Left colon (tissue), 2 donors: ENCODE measurements at regions not wholly inside any gene's neighbourhood (a gene's known extent, or its start where the extent isn't known, plus 50 kb on each side); places are given as distances from the start of the nearest gene placed in this dataset.

Source experiments
- ATAC-seq: fragments of 200-7000 bp; cut with Tn5 transposase; one replicate; pipeline ENCODE4 v1.9.1; 2020; ENCODE audit warnings: mild to moderate bottlenecking, moderate library complexity
- DNase-seq, 2 donors: peaks; one replicate each; pipeline ENCODE4 v3.0.0-alpha.2; 2020
- intact Hi-C, 2 donors: fragments of 100-400 bp; cut with DNase I in 1 of 2; cut with micrococcal nuclease in 1 of 2; formaldehyde crosslinking; loops; one replicate each; pipeline versions ENCODE4 v1.11.2 to v1.14.0; 2022; cut with DNase I, micrococcal nuclease
- donor health status: DM: no; HTN: no; CAD: no.
- donor health status: DM: yes; HTN: yes; CAD: no.

GRCh38 chr1:38344716-38345115 is 298.1 kb upstream of the POU3F1 start:
- intact Hi-C loops: no loop called here
- DNase-seq (no peak), ATAC-seq (no peak)

- ATAC-seq (no peak), DNase-seq (no peak)
- intact Hi-C loops: no loop called here
Observed at GRCh38 chr1:38341694-38342093, 295.1 kb upstream of the POU3F1 start.

- DNase-seq: no peak
- intact Hi-C loops: no loop called here
- ATAC-seq: no peak
Observed at GRCh38 chr1:38340409-38340808, 293.8 kb upstream of the POU3F1 start.

- ATAC-seq (no peak), DNase-seq (no peak)
- intact Hi-C loops: no loop called here
Observed at GRCh38 chr1:38337711-38338110, 291.1 kb upstream of the POU3F1 start.

- intact Hi-C loops: no loop called here
- no peak for DNase-seq
- no peak for ATAC-seq
Observed at GRCh38 chr1:38336961-38337360, 290.4 kb upstream of the POU3F1 start.

- DNase-seq: no peak
- intact Hi-C loops: no loop called here
- ATAC-seq: no peak
Observed at GRCh38 chr1:38336301-38336923, 289.8 kb upstream of the POU3F1 start.

GRCh38 chr1:38334930-38335592 is 288.5 kb upstream of the POU3F1 start:
- intact Hi-C loops: no loop called here
- no peak for DNase-seq
- no peak for ATAC-seq

- ATAC-seq (no peak), DNase-seq (no peak)
- intact Hi-C loops: no loop called here
Observed at GRCh38 chr1:38332649-38333310, 286.2 kb upstream of the POU3F1 start.

- ATAC-seq: no peak
- no peak for DNase-seq
- intact Hi-C loops: no loop called here
Observed at GRCh38 chr1:38331496-38332210, 285.1 kb upstream of the POU3F1 start.

GRCh38 chr1:38330799-38331198 is 284.2 kb upstream of the POU3F1 start:
- no peak for ATAC-seq
- intact Hi-C loops: no loop called here
- DNase-seq: no peak

GRCh38 chr1:38329644-38330043 is 283.1 kb upstream of the POU3F1 start:
- intact Hi-C loops: no loop called here
- no peak for ATAC-seq
- DNase-seq: no peak

GRCh38 chr1:38328278-38329035 is 281.9 kb upstream of the POU3F1 start:
- no peak for ATAC-seq
- intact Hi-C loops: no loop called here
- DNase-seq: no peak

GRCh38 chr1:38327559-38327973 is 281.0 kb upstream of the POU3F1 start:
- intact Hi-C loops: no loop called here
- no peak for DNase-seq
- ATAC-seq: no peak

GRCh38 chr1:38326856-38327255 is 280.3 kb upstream of the POU3F1 start:
- DNase-seq (no peak), ATAC-seq (no peak)
- intact Hi-C loops: no loop called here

GRCh38 chr1:38326135-38326534 is 279.5 kb upstream of the POU3F1 start:
- DNase-seq (no peak), ATAC-seq (no peak)
- intact Hi-C loops: no loop called here

GRCh38 chr1:38312753-38313152 is 266.2 kb upstream of the POU3F1 start:
- intact Hi-C loops: no loop called here
- no peak for ATAC-seq
- no peak for DNase-seq

- no peak for DNase-seq
- ATAC-seq: no peak
- intact Hi-C loops: no loop called here
Observed at GRCh38 chr1:38310079-38310478, 263.5 kb upstream of the POU3F1 start.

GRCh38 chr1:38308780-38309179 is 262.2 kb upstream of the POU3F1 start:
- intact Hi-C loops: no loop called here
- DNase-seq: no peak
- ATAC-seq: no peak

- intact Hi-C loops: no loop called here
- DNase-seq: no peak
- ATAC-seq: no peak
Observed at GRCh38 chr1:38305666-38306065, 259.1 kb upstream of the POU3F1 start.
